Endothelial cell of umbilical vein (primary cell): ENCODE measurements at regions not wholly inside any gene's neighbourhood (a gene's known extent, or its start where the extent isn't known, plus 50 kb on each side); places are given as distances from the start of the nearest gene placed in this dataset.

Source experiments
- BruUV-seq: library from RNA; stranded (reverse); fragments of 400-500 nt; replicated peaks from 2 replicates; lab custom pipeline; 2021; lab: Mats Ljungman, UMichigan
- CTCF ChIA-PET: fragments of 300-600, 350-600 bp; sonication (Branson Sonifier 250); formaldehyde crosslinking; loops from one replicate; lab custom pipeline; 2021; ENCODE audit warnings: antibody characterized with exemption, inconsistent platforms; lab: Charles Lee
- POLR2A ChIA-PET: fragments of 300-600, 350-600 bp; sonication (Branson Sonifier 250); formaldehyde crosslinking; loops from one replicate; lab custom pipeline; 2021; ENCODE audit warnings: antibody characterized with exemption, inconsistent platforms; lab: Charles Lee
- DNase-seq: peaks from one replicate; pipeline ENCODE4 v3.0.0-alpha.2; 2011; ENCODE audit warnings: low read depth, low spot score
- FAIRE-seq: peaks from 2 replicates; lab custom pipeline; 2011; peaks lifted over from hg19 to GRCh38; lab: Jason Lieb, UNC
- H2AFZ ChIP-seq: 2 replicates; pipeline ENCODE4 v1.6.0; 2012; ENCODE audit warnings: low read depth, low read length, control low read depth, inconsistent platforms
- H3K27ac ChIP-seq: 2 replicates; pipeline ENCODE4 v1.5.1; 2011; ENCODE audit warnings: low read depth, mild to moderate bottlenecking, control low read depth, low read length, moderate library complexity; ENCODE audit not compliant: insufficient read depth
- H3K27me3 ChIP-seq, 2 experiments: 2 replicates each; pipeline versions ENCODE4 v1.6.0 to v1.6.1; 2011; ENCODE audit warnings: low read length in 2 of 2, mixed read lengths in 1 of 2; ENCODE audit not compliant: control insufficient read depth in 2 of 2, insufficient read depth in 2 of 2
- H3K36me3 ChIP-seq, 2 experiments: 2 replicates in 1 of 2; 3 replicates in 1 of 2; pipeline ENCODE4 v1.5.1; 2011; ENCODE audit warnings: low read length in 2 of 2, mild to moderate bottlenecking in 1 of 2, moderate library complexity in 1 of 2; ENCODE audit not compliant: control insufficient read depth in 2 of 2, insufficient read depth in 2 of 2; ENCODE audit errors: extremely low read depth in 1 of 2
- H3K4me1 ChIP-seq: 3 replicates; pipeline ENCODE4 v1.5.1; 2011; ENCODE audit warnings: mild to moderate bottlenecking, low read length; ENCODE audit not compliant: control insufficient read depth, insufficient read depth; ENCODE audit errors: extremely low read depth
- H3K4me2 ChIP-seq: 2 replicates; pipeline ENCODE4 v1.6.1; 2011; ENCODE audit warnings: low read length, control low read depth, mixed read lengths; ENCODE audit not compliant: insufficient read depth
- H3K4me3 ChIP-seq, 3 experiments: fragments of 200-600 bp in 1 of 3; sonication (generic), shearing (Covaris generic) in 1 of 3; replicated peaks in 1 of 3; 2 replicates each; pipeline ENCODE4 v1.5.1; 2011 to 2016; ENCODE audit warnings: control low read depth in 3 of 3, low read length in 3 of 3, mild to moderate bottlenecking in 2 of 3, inconsistent platforms in 1 of 3, low read depth in 1 of 3, moderate library complexity in 1 of 3; ENCODE audit not compliant: insufficient read depth in 1 of 3
- H3K79me2 ChIP-seq: 2 replicates; pipeline ENCODE4 v1.6.0; 2012; ENCODE audit warnings: low read length, inconsistent platforms; ENCODE audit not compliant: control insufficient read depth, insufficient read depth
- H3K9ac ChIP-seq: replicated peaks from 2 replicates; pipeline ENCODE3; 2011; ENCODE audit warnings: low read length, control low read depth; ENCODE audit not compliant: insufficient read depth; ENCODE audit errors: extremely low read depth
- H3K9me1 ChIP-seq: replicated peaks from 3 replicates; pipeline ENCODE4 v1.6.0; 2011; ENCODE audit warnings: mild to moderate bottlenecking, low read length; ENCODE audit not compliant: control insufficient read depth, insufficient read depth; ENCODE audit errors: extremely low read depth
- H3K9me3 ChIP-seq: replicated peaks from 2 replicates; pipeline ENCODE4 v1.5.1; 2012; ENCODE audit warnings: low read length, inconsistent platforms; ENCODE audit not compliant: control insufficient read depth, insufficient read depth
- H4K20me1 ChIP-seq: replicated peaks from 2 replicates; pipeline ENCODE3; 2011; ENCODE audit warnings: mild to moderate bottlenecking, low read length; ENCODE audit not compliant: control insufficient read depth, insufficient read depth; ENCODE audit errors: extremely low read depth
- CTCF ChIP-seq, 2 donors: IDR thresholded peaks; 1 replicate in 1 of 2; 2 replicates in 1 of 2; pipeline ENCODE4 v1.5.1; 2011; ENCODE audit warnings: low read length in 2 of 2, mild to moderate bottlenecking in 2 of 2, moderate library complexity in 2 of 2, control low read depth in 1 of 2, inconsistent platforms in 1 of 2, low read depth in 1 of 2; ENCODE audit not compliant: insufficient read depth in 1 of 2; ENCODE audit errors: extremely low read depth in 1 of 2
- EZH2 ChIP-seq: IDR thresholded peaks from 2 replicates; pipeline ENCODE4 v1.6.1; 2012; ENCODE audit warnings: borderline replicate concordance, low read depth, mild to moderate bottlenecking, moderate library complexity, low read length, inconsistent platforms; ENCODE audit not compliant: severe bottlenecking
- FOS ChIP-seq: IDR thresholded peaks from 2 replicates; pipeline ENCODE4 v1.6.1; 2011; ENCODE audit warnings: mild to moderate bottlenecking, low read length, moderate library complexity, borderline replicate concordance; ENCODE audit not compliant: insufficient read depth
- GATA2 ChIP-seq: IDR thresholded peaks from 2 replicates; pipeline ENCODE4 v1.7.0; 2011; ENCODE audit warnings: low read depth, mild to moderate bottlenecking, moderate library complexity, mixed read lengths, low read length; ENCODE audit not compliant: insufficient read length, insufficient read depth
- JUN ChIP-seq: IDR thresholded peaks from 2 replicates; pipeline ENCODE4 v1.6.1; 2011; ENCODE audit warnings: borderline replicate concordance, low read depth; ENCODE audit not compliant: insufficient read length, insufficient read depth
- MAX ChIP-seq: IDR thresholded peaks from 2 replicates; pipeline ENCODE4 v1.6.1; 2011; ENCODE audit not compliant: insufficient read depth, insufficient read length
- MYC ChIP-seq: IDR thresholded peaks from one replicate; pipeline ENCODE4 v1.6.1; 2011; ENCODE audit warnings: mild to moderate bottlenecking, low read depth, low read length
- POLR2A ChIP-seq: IDR thresholded peaks from 2 replicates; pipeline ENCODE4 v1.6.1; 2012; ENCODE audit warnings: low read depth, mild to moderate bottlenecking, control low read depth, low read length
- POLR2AphosphoS5 ChIP-seq: IDR thresholded peaks from 2 replicates; pipeline ENCODE4 v1.6.1; 2012; ENCODE audit warnings: low read depth, mild to moderate bottlenecking, control low read depth, low read length, moderate library complexity; ENCODE audit not compliant: insufficient read depth
- dilution Hi-C: fragments of 300-500 bp; cut with MboI; formaldehyde crosslinking; loops from one replicate; pipeline ENCODE4 v1.15.0; 2019; ENCODE audit warnings: low sequenced_read_pairs; ENCODE audit not compliant: extremely low pct_ligation_motif_present
- intact Hi-C: fragments of 100-400 bp; cut with micrococcal nuclease; formaldehyde crosslinking; loops from one replicate; pipeline ENCODE4 v1.10.0; 2022

GRCh38 chr7:113440173-113440572, 321.8 kb upstream of the SMIM30 start:
- no TSS peak for BruUV-seq
- TF ChIP-seq EZH2 (no peak), GATA2 (no peak), CTCF (IDR thresholded peaks at IDR 0.05; ENCODE audit: extremely low read depth in 1 of 2, insufficient read depth in 1 of 2, low read depth in 1 of 2, low read length in 2 of 2) (no peak), MYC (no peak), POLR2AphosphoS5 (no peak), MAX (no peak), POLR2A (no peak), JUN (no peak), FOS (no peak)
- no peaks in the 10 kb centered on the region for H3K4me1 ChIP-seq
- H3K27me3 ChIP-seq = no peaks in the 10 kb centered on the region
- DNase-seq (no peak), FAIRE-seq (no peak)
- CTCF ChIA-PET = no interaction called here
- H3K4me2 ChIP-seq = no peak overlapping the region
- POLR2A ChIA-PET = no interaction called here
- no peaks in the 10 kb centered on the region for H3K79me2 ChIP-seq
- no peak overlapping the region for H3K27ac ChIP-seq
- dilution Hi-C loops (no loop called here), intact Hi-C loops (no loop called here)
- peaks cover 1% of the 10 kb centered on the region for H3K9me3 ChIP-seq
- no peaks in the 10 kb centered on the region for H3K36me3 ChIP-seq
- H3K4me3 ChIP-seq = no peak overlapping the region
- H3K9ac ChIP-seq = no peak overlapping the region
- no peak overlapping the region for H2AFZ ChIP-seq
- H4K20me1 ChIP-seq = no peaks in the 10 kb centered on the region
- H3K9me1 ChIP-seq = no peaks in the 10 kb centered on the region
